ENCODE measurements at regions not wholly inside any gene's neighbourhood (a gene's known extent, or its start where the extent isn't known, plus 50 kb on each side); places are given as distances from the start of the nearest gene placed in this dataset.

DNA sequence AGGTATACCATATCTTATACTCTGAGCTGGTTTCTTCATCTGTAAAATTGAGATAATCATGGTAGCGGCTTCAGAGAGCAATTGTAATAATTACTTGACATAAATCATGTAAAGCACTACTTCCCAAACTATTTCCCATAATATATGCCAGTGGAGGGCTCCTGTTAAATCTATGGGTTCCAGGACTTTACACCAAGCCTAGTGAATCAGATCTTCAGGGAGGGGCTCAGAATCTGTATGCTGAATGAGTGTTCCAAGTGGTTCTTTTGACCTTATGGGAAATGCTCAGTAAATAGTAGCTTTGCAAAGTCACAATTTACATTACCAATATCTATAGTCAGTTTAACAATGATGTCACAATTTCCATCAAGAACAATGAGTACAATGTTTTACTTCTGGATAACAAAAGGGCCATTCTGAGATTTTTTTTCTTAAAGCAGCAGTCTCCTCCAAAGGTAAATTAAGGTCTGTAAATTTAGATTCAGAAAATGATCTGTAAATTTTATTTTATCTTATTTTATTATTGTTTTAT lies 50.9 kb upstream of the NLK start:
- TF ChIP-seq ASH2L (IDR thresholded peaks at IDR 0.05; ENCODE audit: low read length) (no peak), KDM4A (IDR thresholded peaks at IDR 0.05; ENCODE audit: low read depth, low read length, severe bottlenecking) (no peak)
- TF ChIP-seq, protein P1, sequence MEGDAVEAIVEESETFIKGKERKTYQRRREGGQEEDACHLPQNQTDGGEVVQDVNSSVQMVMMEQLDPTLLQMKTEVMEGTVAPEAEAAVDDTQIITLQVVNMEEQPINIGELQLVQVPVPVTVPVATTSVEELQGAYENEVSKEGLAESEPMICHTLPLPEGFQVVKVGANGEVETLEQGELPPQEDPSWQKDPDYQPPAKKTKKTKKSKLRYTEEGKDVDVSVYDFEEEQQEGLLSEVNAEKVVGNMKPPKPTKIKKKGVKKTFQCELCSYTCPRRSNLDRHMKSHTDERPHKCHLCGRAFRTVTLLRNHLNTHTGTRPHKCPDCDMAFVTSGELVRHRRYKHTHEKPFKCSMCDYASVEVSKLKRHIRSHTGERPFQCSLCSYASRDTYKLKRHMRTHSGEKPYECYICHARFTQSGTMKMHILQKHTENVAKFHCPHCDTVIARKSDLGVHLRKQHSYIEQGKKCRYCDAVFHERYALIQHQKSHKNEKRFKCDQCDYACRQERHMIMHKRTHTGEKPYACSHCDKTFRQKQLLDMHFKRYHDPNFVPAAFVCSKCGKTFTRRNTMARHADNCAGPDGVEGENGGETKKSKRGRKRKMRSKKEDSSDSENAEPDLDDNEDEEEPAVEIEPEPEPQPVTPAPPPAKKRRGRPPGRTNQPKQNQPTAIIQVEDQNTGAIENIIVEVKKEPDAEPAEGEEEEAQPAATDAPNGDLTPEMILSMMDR (IDR thresholded peaks at IDR 0.05; ENCODE audit: control extremely low read depth in 1 of 3, insufficient read depth in 1 of 3, low read depth in 1 of 3, low read length in 3 of 3) = no peak
